Loucy (cell line): ENCODE measurements at regions not wholly inside any gene's neighbourhood (a gene's known extent, or its start where the extent isn't known, plus 50 kb on each side); places are given as distances from the start of the nearest gene placed in this dataset.

ENCODE experiments used
- H2AFZ ChIP-seq: fragments of 200-600 bp; sonication (generic); 2 replicates; pipeline ENCODE4 v1.6.0; 2016; ENCODE audit warnings: antibody characterized with exemption, mild to moderate bottlenecking, low read length, moderate library complexity
- H3F3A ChIP-seq: fragments of 200-600 bp; 2 replicates; pipeline ENCODE4 v1.6.0; 2016; ENCODE audit warnings: antibody characterized with exemption, low read depth, mild to moderate bottlenecking
- H3K27me3 ChIP-seq: fragments of 200-600 bp; sonication (generic); 2 replicates; pipeline ENCODE4 v1.6.1; 2014; ENCODE audit warnings: low read length, mild to moderate bottlenecking; ENCODE audit not compliant: insufficient read depth, poor library complexity, severe bottlenecking
- H3K36me3 ChIP-seq: fragments of 200-600 bp; sonication (generic); 2 replicates; pipeline ENCODE4 v1.6.1; 2016; ENCODE audit warnings: low read length; ENCODE audit not compliant: insufficient read depth
- H3K4me1 ChIP-seq: fragments of 200-600 bp; sonication (generic); 2 replicates; pipeline ENCODE4 v1.5.1; 2014; ENCODE audit warnings: low read length, mild to moderate bottlenecking; ENCODE audit not compliant: insufficient read depth, poor library complexity, severe bottlenecking
- H3K4me2 ChIP-seq: fragments of 200-600 bp; sonication (generic); 2 replicates; pipeline ENCODE4 v1.6.0; 2014; ENCODE audit warnings: antibody characterized with exemption, low read length, low read depth, mild to moderate bottlenecking; ENCODE audit not compliant: poor library complexity, severe bottlenecking
- H3K4me3 ChIP-seq: fragments of 200-600 bp; sonication (generic); 2 replicates; pipeline ENCODE4 v1.5.1; 2014; ENCODE audit warnings: low read length, mild to moderate bottlenecking, mixed read lengths; ENCODE audit not compliant: poor library complexity, severe bottlenecking
- H3K79me2 ChIP-seq: fragments of 200-600 bp; sonication (generic); 2 replicates; pipeline ENCODE4 v1.6.1; 2014; ENCODE audit warnings: low read length; ENCODE audit not compliant: insufficient read depth
- H3K9ac ChIP-seq: fragments of 200-600 bp; sonication (generic); 2 replicates; pipeline ENCODE4 v1.6.0; 2014; ENCODE audit warnings: mild to moderate bottlenecking, low read depth, low read length, moderate library complexity; ENCODE audit not compliant: poor library complexity, severe bottlenecking
- H3K9me2 ChIP-seq: fragments of 200-600 bp; sonication (generic); replicated peaks from 2 replicates; pipeline ENCODE4 v1.6.1; 2016; ENCODE audit warnings: low read depth, low read length, mixed read lengths
- H3K9me3 ChIP-seq: fragments of 200-600 bp; sonication (generic); 2 replicates; pipeline ENCODE4 v1.6.1; 2014; ENCODE audit warnings: mild to moderate bottlenecking, antibody characterized with exemption, low read length, low read depth; ENCODE audit not compliant: insufficient read depth
- H4K20me1 ChIP-seq: fragments of 200-600 bp; sonication (generic); 2 replicates; pipeline ENCODE4 v1.6.0; 2014; ENCODE audit warnings: antibody characterized with exemption, low read length, mild to moderate bottlenecking; ENCODE audit not compliant: insufficient read depth, poor library complexity, severe bottlenecking
- CTCF ChIP-seq: fragments of 200-600 bp; sonication (generic); conservative IDR thresholded peaks from 2 replicates; pipeline ENCODE4 v1.5.1; 2014; ENCODE audit warnings: mild to moderate bottlenecking, antibody characterized with exemption, low read length
- EZH2phosphoT487 ChIP-seq: fragments of 200-600 bp; IDR thresholded peaks from 2 replicates; pipeline ENCODE4 v1.6.1; 2018; ENCODE audit warnings: antibody characterized with exemption, mild to moderate bottlenecking, moderate library complexity, borderline replicate concordance

GRCh38 chr16:5891296-5891695 is 793.7 kb upstream of the EEF2KMT start:
- Histone ChIP-seq H3K4me3 (no peak overlapping the region), H3F3A (no peaks in the 10 kb centered on the region), H3K4me1 (no peaks in the 10 kb centered on the region), H3K9me2 (no peaks in the 10 kb centered on the region), H4K20me1 (no peaks in the 10 kb centered on the region), H2AFZ (no peak overlapping the region), H3K27me3 (no peaks in the 10 kb centered on the region), H3K4me2 (no peak overlapping the region), H3K9ac (no peak overlapping the region), H3K9me3 (no peaks in the 10 kb centered on the region), H3K79me2 (no peaks in the 10 kb centered on the region), H3K36me3 (no peaks in the 10 kb centered on the region)
- TF ChIP-seq EZH2phosphoT487 (no peak), CTCF (no peak)

GRCh38 chr16:5885521-5885920 is 787.9 kb upstream of the EEF2KMT start:
- H2AFZ ChIP-seq = no peak overlapping the region
- no peak overlapping the region for H3K9ac ChIP-seq
- no peaks in the 10 kb centered on the region for H3K36me3 ChIP-seq
- no peaks in the 10 kb centered on the region for H3K4me1 ChIP-seq
- no peak overlapping the region for H3K4me2 ChIP-seq
- no peak overlapping the region for H3K4me3 ChIP-seq
- H3F3A ChIP-seq = no peaks in the 10 kb centered on the region
- no peaks in the 10 kb centered on the region for H3K79me2 ChIP-seq
- H3K9me2 ChIP-seq = no peaks in the 10 kb centered on the region
- H3K9me3 ChIP-seq = no peaks in the 10 kb centered on the region
- TF ChIP-seq EZH2phosphoT487 (no peak), CTCF (no peak)
- no peaks in the 10 kb centered on the region for H3K27me3 ChIP-seq
- no peaks in the 10 kb centered on the region for H4K20me1 ChIP-seq

- Histone ChIP-seq H3K79me2 (no peaks in the 10 kb centered on the region), H2AFZ (no peak overlapping the region), H3K9ac (no peak overlapping the region), H3K9me3 (no peaks in the 10 kb centered on the region), H3K4me3 (no peak overlapping the region), H3K36me3 (no peaks in the 10 kb centered on the region), H3K27me3 (no peaks in the 10 kb centered on the region), H3K9me2 (no peaks in the 10 kb centered on the region), H3K4me2 (no peak overlapping the region), H3K4me1 (no peaks in the 10 kb centered on the region), H4K20me1 (no peaks in the 10 kb centered on the region), H3F3A (no peaks in the 10 kb centered on the region)
- no peak for TF ChIP-seq EZH2phosphoT487
These were observed 787.4 kb upstream of the EEF2KMT start for GRCh38 chr16:5884996-5885395.

GRCh38 chr16:5884339-5884738 is 786.7 kb upstream of the EEF2KMT start:
- no peaks in the 10 kb centered on the region for H3K27me3 ChIP-seq
- no peak for TF ChIP-seq CTCF
- H2AFZ ChIP-seq = no peak overlapping the region
- no peaks in the 10 kb centered on the region for H4K20me1 ChIP-seq
- no peaks in the 10 kb centered on the region for H3K4me1 ChIP-seq
- H3F3A ChIP-seq = no peaks in the 10 kb centered on the region
- H3K36me3 ChIP-seq = no peaks in the 10 kb centered on the region
- no peak overlapping the region for H3K4me2 ChIP-seq
- no peak overlapping the region for H3K9ac ChIP-seq
- no peaks in the 10 kb centered on the region for H3K9me3 ChIP-seq
- H3K9me2 ChIP-seq = no peaks in the 10 kb centered on the region
- no peak overlapping the region for H3K4me3 ChIP-seq
- no peaks in the 10 kb centered on the region for H3K79me2 ChIP-seq
